ENCODE measurements at regions not wholly inside any gene's neighbourhood (a gene's known extent, or its start where the extent isn't known, plus 50 kb on each side); places are given as distances from the start of the nearest gene placed in this dataset.

GRCh38 chr5:120386981-120387380, 77.1 kb upstream of the PRR16 start:
- Histone ChIP-seq H3K36me3 (ENCODE audit: insufficient read depth, low read length) (no peaks in the 10 kb centered on the region), H3K9me3 (ENCODE audit: insufficient read depth, low read length, severe bottlenecking) (no peaks in the 10 kb centered on the region), H3K4me2 (ENCODE audit: insufficient read depth, low read length) (peak overlapping the region; percentile 51), H3K4me1 (ENCODE audit: insufficient read depth, low read length) (peaks cover 49% of the 10 kb centered on the region), H3K27me3 (ENCODE audit: insufficient read depth, low read length, poor library complexity) (no peaks in the 10 kb centered on the region), H3K9ac (ENCODE audit: low read depth, low read length) (peak overlapping the region; percentile 48), H3K4me3 (ENCODE audit: low read depth in 1 of 2, low read length in 2 of 2) (peak overlapping the region in 1 of 2 experiments; percentile 35; a peak in 1 of 4 replicates), H4K20me1 (ENCODE audit: insufficient read depth, low read length) (no peaks in the 10 kb centered on the region), H2AFZ (ENCODE audit: low read depth, low read length) (peak overlapping the region; percentile 84), H3K27ac (ENCODE audit: low read length) (peak overlapping the region; percentile 99), H3K79me2 (ENCODE audit: insufficient read depth, low read length) (no peaks in the 10 kb centered on the region)
- ATAC-seq (ENCODE audit: insufficient read depth, low read depth) (no peak), DNase-seq (no peak)
- no peak for TF ChIP-seq CTCF (IDR thresholded peaks at IDR 0.05; ENCODE audit: borderline replicate concordance, extremely low read depth, low read length, poor library complexity, severe bottlenecking)
- no peak for TF ChIP-seq EZH2 (IDR thresholded peaks at IDR 0.05; ENCODE audit: borderline replicate concordance, low read depth, low read length, severe bottlenecking)

GRCh38 chr5:120388016-120388781, 75.9 kb upstream of the PRR16 start:
- H3K27ac ChIP-seq (ENCODE audit: low read length): peak overlapping the region; percentile 99
- peak overlapping the region; percentile 51 for H3K4me2 ChIP-seq (ENCODE audit: insufficient read depth, low read length)
- H3K9ac ChIP-seq (ENCODE audit: low read depth, low read length): peak overlapping the region; percentile 48
- no peaks in the 10 kb centered on the region for H3K27me3 ChIP-seq (ENCODE audit: insufficient read depth, low read length, poor library complexity)
- no peaks in the 10 kb centered on the region for H3K79me2 ChIP-seq (ENCODE audit: insufficient read depth, low read length)
- H3K4me3 ChIP-seq (ENCODE audit: low read depth in 1 of 2, low read length in 2 of 2): no peak overlapping the region
- peak overlapping the region; percentile 13 for H2AFZ ChIP-seq (ENCODE audit: low read depth, low read length)
- no peak for TF ChIP-seq EZH2 (IDR thresholded peaks at IDR 0.05; ENCODE audit: borderline replicate concordance, low read depth, low read length, severe bottlenecking)
- no peak for TF ChIP-seq CTCF (IDR thresholded peaks at IDR 0.05; ENCODE audit: borderline replicate concordance, extremely low read depth, low read length, poor library complexity, severe bottlenecking)
- peak; percentile 60 for DNase-seq
- peaks cover 40% of the 10 kb centered on the region for H3K4me1 ChIP-seq (ENCODE audit: insufficient read depth, low read length)
- H3K36me3 ChIP-seq (ENCODE audit: insufficient read depth, low read length): no peaks in the 10 kb centered on the region
- ATAC-seq (ENCODE audit: insufficient read depth, low read depth): peak; percentile 90
- no peaks in the 10 kb centered on the region for H3K9me3 ChIP-seq (ENCODE audit: insufficient read depth, low read length, severe bottlenecking)
- no peaks in the 10 kb centered on the region for H4K20me1 ChIP-seq (ENCODE audit: insufficient read depth, low read length)

GRCh38 chr5:120394259-120394658, 69.8 kb upstream of the PRR16 start:
- Histone ChIP-seq H3K79me2 (ENCODE audit: insufficient read depth, low read length) (no peaks in the 10 kb centered on the region), H3K9ac (ENCODE audit: low read depth, low read length) (no peak overlapping the region), H3K4me2 (ENCODE audit: insufficient read depth, low read length) (no peak overlapping the region), H2AFZ (ENCODE audit: low read depth, low read length) (no peak overlapping the region), H3K36me3 (ENCODE audit: insufficient read depth, low read length) (no peaks in the 10 kb centered on the region), H4K20me1 (ENCODE audit: insufficient read depth, low read length) (no peaks in the 10 kb centered on the region), H3K4me1 (ENCODE audit: insufficient read depth, low read length) (peaks cover 7% of the 10 kb centered on the region), H3K4me3 (ENCODE audit: low read depth in 1 of 2, low read length in 2 of 2) (no peak overlapping the region), H3K27me3 (ENCODE audit: insufficient read depth, low read length, poor library complexity) (no peaks in the 10 kb centered on the region), H3K27ac (ENCODE audit: low read length) (no peak overlapping the region), H3K9me3 (ENCODE audit: insufficient read depth, low read length, severe bottlenecking) (peaks cover 7% of the 10 kb centered on the region)
- ATAC-seq (ENCODE audit: insufficient read depth, low read depth): no peak
- no peak for DNase-seq
- TF ChIP-seq EZH2 (IDR thresholded peaks at IDR 0.05; ENCODE audit: borderline replicate concordance, low read depth, low read length, severe bottlenecking) (no peak), CTCF (IDR thresholded peaks at IDR 0.05; ENCODE audit: borderline replicate concordance, extremely low read depth, low read length, poor library complexity, severe bottlenecking) (no peak)
